H4 (cell line): ENCODE measurements at regions not wholly inside any gene's neighbourhood (a gene's known extent, or its start where the extent isn't known, plus 50 kb on each side); places are given as distances from the start of the nearest gene placed in this dataset.
A peak's percentile ranks its signal among the peaks of the same experiment; 100 is the strongest.

Experiments
- DNase-seq: peaks from one replicate; pipeline ENCODE4 v3.0.0-alpha.2; 2015; ENCODE audit warnings: low spot score

DNA sequence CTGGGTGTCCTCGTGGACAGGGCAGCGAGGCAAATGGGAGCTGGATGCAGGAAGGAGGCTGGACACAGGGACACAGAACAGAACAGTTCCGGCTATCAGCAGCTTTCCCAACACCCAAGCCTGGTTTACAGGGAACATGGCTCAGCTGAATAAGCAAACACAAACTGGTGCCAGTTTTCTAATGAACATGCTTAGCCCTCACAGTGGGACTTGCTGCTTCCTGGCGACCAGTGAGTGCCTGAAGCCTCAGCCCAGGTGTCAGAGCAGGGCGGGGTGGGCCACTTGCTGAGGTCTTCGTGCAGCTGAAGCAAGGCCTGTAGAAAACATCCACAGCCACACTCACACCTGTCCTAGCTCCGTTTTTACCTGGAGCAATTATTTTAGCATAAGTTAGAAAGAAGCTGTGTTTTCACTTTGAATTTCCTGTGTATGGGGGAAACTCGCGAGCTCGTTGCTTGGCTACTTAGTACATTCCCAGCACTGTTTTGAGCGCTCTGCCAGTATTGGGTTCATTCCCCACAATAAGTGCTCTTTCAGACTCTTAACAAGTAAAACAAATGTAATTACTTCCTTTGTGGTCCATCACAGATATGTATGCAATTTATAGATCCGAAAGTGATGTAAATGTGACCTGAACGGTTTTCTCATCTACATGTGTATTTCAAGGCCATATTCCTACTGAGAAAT is 261.2 kb upstream of the SHH start:
- no peak for DNase-seq

DNA sequence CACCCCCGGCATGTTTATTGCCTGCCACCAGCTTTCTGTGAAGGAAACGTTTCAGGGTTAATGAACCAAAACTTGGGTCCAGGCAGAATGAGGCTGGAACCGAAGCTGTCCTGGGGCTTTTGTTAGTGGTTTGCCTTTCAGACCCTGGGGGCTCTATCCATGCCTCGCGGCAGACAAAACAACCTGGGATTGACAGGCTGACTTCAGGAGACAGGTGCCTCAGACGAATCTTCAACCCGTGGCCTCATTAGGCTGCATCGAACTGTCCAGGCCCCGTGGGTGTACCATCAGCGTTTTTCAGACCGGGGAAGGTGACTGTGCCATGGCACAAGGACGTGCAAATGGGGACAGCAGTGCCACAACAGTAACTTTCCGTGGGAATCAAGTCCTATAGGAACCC is 259.3 kb upstream of the SHH start:
- DNase-seq, result no peak

DNA sequence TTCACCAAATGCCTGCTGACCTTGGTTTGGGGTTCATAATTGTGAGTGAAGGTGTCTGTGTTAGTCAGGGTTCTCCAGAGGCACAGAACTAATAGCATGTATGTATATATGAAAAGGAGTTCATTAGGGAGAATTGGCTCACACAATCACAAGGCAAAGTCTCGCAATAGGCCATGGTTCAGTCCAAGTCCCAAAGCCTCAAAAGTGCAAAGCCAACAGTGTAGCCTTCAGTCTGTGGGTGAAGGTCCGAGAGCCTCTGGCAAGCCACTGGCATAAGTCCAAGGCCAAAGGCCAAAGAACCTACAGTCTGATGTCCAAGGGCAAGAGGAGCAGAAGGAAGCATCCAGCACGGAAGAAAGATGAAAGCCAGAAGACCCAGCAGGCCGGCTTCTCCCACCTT is 257.6 kb upstream of the SHH start:
- DNase-seq, result no peak

DNA sequence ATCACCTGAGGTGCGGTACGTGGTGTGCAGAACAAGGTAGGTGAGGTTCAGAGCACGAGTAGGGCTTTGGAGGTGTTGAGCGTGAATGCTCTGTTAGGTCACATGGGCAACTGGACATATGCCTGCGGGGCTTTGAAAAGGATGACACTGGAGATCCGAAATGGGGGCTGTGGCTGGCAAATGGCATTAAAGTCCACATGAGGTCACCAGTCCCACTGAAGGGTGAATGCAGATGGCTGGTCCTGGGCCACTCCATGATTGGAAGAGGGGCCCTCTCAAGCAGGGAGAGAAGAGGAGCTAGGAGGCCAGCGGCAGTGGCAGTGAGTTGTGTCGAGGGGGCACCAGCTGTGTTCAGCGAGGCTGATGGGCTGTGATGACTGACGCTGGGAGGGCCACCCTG is 254.9 kb upstream of the SHH start:
- DNase-seq, result no peak

DNA sequence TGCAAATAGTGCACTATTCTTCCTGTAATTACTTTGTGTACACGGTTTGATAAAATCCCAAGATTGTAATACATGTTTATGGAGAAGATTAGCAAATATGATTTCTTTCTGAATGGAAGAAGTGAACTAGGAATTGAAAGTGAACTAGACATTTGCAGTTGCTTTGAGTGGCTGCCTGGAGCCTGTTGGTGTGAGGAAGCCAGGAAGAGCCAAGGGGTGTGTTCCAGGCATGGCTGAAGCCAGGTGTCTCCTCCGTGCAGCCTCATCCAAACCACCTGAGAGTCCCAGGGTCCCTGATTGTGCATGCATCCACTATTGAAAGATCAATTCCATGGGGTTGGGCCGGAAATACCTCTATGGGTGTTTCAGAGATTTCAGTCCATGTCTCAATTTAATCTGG is 253.1 kb upstream of the SHH start:
- no peak for DNase-seq

DNA sequence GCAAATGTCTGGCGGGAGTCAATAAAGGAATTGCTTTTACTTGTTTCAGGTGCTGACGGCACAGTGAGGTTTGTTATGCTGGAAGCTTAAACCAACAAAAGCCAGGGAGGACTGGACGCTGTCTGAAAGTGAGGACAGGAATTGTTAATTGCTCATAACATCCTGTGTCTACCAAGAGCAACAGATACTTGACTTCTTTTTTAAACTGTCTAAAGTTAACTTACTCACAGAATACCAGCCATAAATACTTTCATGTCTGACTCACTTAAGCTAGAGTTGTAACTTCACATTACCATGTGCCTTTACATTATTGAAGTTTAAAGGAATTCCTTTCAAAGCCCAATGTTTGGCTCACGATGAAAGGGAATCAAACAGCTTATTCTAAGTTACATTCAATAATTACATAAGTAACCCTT is 252.7 kb upstream of the SHH start:
- DNase-seq, result no peak

DNA sequence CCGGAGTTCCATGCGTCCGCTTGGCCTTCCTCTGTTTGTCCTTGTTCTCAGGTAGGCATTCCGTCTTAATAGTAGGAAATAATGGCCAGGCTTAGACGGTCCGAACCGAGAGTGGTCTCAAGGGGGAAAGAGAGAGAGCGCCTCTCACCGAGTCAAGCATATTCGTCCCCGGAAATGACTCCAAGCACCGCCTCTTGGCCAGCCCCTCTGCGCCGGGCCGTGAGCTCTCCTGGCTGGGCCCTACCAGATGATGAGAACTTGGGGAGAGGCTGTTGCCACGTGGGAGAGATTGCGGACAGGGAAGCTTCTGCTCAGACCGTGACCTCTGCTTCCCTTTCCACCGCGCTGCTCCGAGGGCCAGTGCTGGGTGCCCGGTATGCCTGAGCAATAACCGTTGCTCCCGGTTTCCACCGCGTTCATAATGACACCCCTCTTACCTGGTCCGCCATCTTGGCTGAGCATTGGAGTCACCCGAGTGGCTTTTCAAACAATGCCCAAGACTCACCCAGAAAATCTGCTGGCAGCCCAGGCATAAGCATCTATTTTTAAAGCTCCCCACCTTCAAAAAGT is 251.1 kb upstream of the SHH start:
- no peak for DNase-seq

DNA sequence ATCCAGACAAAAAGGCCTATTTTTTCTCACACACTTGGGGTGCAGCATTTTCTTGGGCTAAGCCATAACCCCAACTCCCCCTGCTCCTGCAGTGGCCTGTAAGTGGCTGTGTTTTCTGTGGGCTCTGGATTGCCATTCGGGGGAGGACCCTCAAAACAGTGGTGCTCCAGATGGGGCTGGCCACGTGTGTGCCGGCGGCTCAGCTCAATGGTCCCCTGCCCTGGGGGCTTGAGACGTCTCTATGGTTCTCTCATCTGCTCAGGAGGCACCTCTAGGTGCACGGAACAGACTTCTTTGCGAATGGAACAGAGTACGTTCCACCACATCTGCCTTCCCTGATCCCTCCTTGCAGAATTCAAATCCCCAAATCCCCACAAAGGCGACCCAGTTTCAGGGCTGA is 250.0 kb upstream of the SHH start:
- DNase-seq, result no peak

DNA sequence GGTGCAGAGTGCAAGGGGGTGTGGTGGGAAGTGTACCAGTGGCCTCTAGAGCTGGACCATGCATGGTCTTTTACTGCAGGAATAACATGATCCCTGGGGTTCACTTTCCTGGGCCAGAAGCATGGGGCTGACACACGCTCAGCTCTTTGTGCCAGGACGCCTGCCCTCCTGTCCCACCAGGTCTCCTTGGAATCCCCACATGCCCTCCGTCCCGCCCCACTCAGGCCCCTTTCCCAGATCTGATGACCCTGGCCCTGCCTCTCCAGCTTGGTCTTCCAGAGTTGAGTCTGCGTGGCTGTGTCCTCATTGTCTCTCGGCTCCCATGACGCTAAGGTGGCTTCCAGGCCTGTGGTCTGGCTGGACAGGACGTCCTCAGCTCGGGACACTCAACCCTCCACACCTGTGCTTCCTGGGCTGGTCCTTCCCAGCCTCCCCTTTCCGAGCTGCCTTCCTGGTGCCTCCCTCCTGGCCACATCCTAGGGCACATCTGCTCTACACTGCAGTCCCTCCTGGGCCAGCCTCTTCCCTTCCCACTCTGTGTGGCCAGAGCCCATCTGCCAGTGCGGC is 249.5 kb upstream of the SHH start:
- DNase-seq, result no peak

DNA sequence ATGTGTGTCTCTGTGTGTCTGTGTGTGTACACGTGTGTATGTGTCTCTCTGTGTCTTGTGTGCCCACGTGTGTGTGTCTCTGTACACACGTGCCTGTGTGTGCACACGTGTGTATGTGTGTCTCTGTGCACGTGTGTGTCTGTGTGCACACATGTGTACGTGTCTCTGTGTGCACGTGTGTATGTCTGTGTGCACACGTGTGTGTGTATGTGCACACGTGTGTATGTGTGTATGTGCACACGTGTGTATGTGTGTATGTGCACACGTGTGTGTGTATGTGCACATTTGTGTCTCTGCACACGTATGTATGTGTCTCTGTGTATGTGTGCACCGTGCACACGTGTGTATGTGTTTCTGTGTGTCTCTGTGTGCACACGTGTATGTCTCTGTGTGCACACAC is 248.7 kb upstream of the SHH start:
- DNase-seq, result no peak

DNA sequence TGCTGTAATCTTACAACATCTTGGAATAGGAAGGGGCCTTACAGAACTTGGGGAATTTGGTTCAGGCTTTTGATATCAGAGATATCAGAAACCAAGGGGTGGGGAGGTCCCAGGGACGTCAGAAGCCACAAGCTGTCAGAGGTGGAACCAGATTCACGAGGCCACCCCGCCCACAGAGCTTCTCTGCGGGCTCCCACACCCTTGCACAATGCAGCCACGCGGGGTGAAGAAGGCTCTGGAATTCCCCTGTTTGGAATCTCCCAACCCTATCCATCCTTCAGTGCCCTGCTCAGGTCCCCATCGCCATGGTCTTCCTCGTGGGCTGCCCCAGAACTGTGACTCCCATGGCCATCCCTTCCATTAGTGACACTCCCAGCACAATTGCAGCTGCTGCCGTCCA is 247.1 kb upstream of the SHH start:
- no peak for DNase-seq

DNA sequence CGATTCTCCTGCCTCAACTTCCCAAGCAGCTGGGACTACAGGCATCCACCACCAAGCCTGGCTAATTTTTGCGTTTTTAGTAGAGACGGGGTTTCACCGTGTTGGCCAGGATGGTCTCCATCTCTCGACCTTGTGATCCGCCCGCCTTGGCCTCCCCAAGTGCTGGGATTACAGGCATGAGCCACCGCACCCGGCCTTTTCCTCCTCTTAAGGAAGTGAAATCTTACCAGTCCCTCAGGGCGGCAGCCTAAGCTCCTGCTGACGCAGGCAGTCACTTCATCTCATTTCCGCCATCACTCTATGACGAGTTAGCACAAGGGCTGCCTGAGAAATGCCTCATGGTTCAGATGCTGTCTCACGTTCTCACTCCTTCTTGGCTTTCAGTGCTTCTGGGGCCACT is 246.0 kb upstream of the SHH start:
- DNase-seq, result no peak

DNA sequence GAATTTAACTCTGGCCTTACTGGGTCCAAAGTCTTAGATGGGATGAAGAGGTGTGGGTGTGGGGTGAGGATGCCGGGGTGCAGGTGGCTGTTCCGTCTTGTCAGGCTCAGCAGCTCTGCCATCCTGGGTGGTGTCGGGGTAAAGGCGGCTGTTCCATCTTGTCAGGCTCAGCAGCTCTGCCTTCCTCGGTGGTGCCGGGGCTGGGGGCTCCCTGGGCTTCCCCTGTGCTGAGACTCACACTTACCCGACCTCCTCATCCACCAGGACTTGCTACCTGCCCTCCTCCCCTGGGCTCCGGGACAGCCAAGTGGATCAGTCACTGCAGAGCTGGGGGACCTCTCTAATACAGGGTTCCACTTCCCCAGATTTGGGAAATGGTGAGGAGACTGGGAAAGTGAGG is 244.3 kb upstream of the SHH start:
- DNase-seq, result no peak

DNA sequence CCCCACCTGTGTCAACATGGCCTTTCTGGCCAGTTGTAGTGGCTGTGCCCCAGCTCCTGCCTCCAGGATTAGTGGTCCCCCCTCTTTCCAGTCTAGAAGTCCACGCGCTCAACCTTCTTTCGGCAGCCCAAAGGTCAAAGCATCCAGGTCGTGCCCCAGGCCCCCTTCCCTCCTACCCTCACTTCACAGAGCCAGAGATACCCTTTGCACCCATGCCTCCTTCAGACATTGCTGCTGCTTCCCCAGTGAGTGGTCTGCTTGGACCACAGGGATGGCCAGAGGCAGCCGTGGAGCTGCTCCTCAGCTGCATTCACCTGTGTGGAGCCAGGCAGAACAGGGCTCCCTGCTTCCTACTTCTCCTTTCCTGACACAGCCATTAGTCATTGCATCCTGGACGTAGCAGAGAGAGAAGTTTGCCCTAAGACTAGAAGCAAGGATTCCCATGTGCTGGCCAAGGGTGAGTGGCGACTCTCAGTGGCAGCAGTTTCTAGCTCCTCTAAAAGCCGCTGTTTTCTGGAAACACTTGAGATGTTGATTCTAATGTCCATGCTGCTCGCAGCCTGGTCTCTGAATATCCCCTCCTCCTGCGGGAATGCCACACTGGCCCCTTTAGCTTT is 243.1 kb upstream of the SHH start:
- DNase-seq, result no peak

DNA sequence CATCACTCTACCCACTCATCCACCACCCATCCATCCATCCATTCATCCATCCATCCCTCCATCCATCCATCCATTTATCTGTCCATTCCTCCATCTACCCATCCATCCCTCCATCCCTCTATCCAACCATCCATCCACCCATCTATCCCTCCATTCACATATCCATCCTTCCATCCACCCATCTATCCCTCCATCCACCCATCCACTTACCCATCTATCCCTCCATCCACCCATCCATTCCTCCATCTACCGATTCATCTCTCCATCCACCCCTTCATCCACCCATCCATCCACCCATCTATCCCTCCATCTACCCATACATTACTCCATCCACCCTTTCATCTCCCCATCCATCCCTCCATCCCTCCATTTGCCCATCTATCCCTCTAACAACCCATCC is 239.6 kb upstream of the SHH start:
- no peak for DNase-seq

DNA sequence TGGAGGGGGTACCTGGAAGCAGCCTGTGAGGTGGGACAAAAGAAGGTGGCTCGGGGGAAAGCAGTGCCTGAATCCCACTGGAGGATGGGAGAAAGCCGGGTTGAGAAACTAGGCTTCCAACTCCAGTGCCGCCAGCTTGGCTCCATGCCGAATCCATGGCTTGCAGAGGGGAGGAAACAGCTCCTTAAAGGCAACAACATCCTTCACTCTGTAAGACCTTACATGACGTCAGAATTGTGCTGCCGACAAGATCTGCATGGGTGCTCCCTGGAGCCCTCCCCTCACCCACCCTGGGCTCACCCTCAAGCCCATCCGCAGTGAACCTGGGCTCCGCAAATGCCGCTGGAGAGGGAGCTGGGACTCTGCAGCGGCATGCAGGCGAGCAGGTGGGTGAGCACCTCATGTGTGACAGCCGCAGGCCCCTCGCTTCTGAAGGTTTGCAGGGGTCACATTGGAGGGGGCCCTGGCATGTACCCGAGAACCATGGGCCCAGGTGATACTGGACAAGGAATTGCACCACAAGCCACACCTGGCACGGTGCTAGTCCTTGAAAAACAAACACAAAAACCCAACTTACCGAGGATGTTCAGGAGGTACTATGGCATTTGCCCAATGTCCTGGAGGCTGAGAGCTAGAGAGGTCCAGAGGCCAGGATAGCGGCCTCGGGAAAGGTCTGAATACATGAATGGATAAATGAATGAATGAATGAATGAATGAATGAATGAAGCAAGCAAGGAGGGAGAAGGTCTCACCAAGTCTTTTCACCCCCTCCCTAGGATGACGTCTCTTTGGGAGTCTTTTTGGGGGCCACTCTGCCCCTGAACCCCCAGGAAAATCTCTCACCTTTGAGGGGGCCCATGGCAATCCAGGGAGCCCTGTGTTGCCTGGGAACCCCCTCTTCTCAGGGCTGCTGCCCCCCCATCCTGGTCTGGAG is 238.6 kb upstream of the SHH start:
- no peak for DNase-seq

DNA sequence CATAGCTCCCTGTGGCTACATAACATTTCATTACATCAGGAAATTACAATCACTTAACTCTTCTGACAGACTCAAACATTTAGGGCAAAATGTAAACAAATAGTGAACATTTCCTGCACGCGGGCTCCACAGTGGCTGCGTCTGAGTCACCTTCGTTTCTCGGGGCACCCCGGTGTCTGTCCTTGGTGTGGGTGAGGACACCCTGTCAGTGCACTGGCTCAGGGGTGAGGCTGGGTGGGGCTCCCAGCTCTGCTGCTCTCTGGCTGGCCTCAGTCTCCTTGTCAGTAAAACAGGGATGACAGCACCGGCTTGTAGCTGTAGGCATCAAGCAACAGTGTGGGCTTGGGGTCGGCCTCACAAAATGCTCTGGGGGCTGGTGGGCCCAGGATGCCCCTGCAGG is 237.1 kb upstream of the SHH start:
- peak; percentile 39 for DNase-seq

DNA sequence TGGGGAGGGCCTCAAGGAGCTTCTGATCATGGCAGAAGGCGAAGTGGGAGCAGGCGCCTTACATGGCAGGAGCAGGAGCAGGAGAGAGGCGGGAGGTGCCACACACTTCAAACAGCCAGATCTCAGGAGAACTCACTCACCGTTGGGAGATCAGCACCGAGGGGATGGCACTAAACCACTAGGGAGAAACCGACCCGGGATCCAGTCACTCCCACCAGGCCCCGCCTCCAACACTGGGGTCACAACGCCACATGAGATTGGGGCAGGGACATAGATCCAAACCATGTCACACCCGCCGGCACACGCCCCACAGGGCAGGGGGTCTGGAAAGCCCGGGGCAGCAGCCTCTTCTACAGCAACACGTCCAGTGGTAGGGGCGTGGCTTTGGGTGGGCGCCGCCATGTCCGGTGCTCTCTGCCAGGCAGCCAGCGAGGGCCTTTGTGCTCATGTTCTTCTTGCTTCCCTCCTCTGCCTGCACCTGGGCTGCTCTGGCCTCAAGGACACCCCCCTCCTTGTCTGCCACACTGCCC is 233.8 kb upstream of the SHH start:
- DNase-seq, result no peak

DNA sequence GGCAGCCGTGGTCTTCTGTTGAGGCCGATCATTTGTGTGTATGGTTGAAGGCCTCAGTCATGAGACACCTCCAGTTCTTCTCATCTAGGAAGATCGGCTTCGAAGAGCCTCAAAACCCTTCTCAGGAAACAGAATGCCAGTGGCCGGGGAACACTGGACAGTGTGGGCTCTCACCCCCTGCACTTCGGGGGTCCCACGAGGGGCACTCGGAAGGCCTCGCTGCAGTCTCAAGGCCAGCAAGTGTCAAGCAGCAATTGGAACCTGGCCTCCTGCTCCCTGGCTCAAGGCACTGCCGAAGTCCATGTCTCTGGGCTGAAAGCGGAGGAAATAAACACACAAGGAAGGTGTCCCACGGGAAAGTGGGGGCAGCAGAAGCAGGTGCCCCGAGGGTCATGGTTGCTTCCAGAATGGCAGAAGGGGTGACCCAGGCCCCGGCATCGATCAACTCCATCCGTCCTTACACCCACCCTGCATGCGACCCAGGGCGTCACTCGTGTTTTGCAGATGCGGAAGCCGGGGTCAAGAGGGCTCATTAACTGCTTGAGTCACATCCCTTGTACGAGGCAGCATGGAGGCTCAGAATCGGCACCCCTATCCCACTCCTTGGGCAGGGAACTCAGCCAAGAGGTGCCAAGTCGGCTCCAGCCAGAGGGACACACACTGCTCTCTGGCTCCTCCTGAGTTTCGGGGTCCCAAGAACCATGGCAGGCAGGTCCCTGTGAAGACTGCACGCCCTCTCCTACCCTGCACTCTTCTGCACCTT is 231.3 kb upstream of the SHH start:
- no peak for DNase-seq

DNA sequence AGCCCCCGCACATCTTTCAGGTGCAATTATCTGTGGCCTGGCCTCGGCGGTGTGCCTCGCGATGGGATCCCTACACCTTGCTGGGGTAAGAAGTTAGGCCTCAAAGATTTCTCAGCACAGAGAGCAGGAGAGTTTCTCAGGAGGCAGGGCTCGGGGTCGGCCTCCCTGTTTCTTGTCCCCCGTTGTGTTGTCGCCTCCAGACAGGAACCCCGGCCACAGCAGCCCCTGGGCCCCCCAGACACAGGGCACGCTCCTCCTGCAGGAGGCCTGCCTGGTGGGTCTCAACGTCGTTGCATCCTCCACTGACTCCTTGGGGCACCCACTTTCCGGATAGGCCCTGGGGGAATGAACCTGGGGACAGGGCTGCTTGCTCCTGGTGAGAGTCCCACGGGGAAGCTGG is 229.1 kb upstream of the SHH start:
- DNase-seq, result no peak

DNA sequence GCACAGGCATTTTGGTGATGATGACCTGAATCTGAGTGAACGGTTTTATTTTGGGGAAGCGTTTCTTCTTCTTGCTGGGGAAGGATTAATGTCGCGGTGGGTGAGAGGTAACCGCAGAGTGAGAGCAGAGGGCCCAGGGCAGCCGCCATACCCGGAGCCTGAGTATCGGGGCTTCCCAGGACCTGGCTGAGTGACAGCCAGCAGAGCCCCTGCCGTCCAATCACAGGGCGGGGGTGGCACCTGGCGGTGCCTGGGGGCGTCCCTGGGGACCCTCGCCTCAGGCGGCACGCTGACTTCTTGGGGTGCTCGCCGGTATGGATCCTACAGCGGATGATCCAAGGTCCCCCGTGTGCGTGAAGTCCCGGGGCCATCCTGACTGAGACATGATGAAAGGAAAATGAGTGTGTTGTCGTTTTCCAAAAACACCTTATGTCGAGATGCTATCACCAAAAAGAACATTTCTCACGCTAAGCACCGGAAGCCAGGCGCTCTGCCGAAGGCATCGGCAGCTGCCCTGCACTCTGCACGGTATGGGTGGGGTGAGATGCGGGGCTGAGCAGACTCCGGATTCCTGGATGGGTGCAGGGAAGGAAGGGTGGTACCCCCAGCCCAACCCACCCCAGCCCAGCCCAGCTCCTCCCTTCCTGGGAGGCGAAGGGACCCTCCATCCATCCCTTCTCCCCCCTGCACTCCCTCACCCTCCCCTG is 227.9 kb upstream of the SHH start:
- no peak for DNase-seq
